SKM-1 treated with dmso at 0.1 percent for 144 hours (cell line): ENCODE measurements at regions not wholly inside any gene's neighbourhood (a gene's known extent, or its start where the extent isn't known, plus 50 kb on each side); places are given as distances from the start of the nearest gene placed in this dataset.

ENCODE experiments used
- DNase-seq: peaks from one replicate; lab custom pipeline; 2025; ENCODE audit not compliant: unreplicated experiment; lab: John Stamatoyannopoulos, UW

DNA sequence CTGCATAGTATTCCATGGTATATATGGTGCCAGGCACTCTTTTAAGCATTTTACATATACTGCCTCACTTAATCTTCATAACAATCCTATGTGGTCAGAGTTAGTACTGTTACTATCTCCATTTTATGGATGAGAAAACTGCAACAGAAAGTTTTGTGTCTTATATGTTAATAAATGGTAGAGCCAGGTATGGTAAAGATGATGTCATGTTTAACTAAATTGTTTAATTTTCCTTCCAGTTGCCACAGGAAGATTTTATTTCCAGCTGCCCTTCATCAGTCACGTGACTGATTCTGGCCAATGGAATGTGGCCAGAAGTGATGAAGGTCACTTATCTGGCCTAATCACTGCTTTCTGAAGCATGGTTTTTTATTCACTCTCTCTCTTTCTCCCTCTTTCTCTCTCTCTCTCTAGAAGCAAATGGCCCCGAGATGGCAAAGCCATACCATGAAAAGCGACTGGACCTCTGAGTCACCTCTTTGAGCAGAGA lies 75.7 kb upstream of the BTBD3 start:
- DNase-seq = no peak

DNA sequence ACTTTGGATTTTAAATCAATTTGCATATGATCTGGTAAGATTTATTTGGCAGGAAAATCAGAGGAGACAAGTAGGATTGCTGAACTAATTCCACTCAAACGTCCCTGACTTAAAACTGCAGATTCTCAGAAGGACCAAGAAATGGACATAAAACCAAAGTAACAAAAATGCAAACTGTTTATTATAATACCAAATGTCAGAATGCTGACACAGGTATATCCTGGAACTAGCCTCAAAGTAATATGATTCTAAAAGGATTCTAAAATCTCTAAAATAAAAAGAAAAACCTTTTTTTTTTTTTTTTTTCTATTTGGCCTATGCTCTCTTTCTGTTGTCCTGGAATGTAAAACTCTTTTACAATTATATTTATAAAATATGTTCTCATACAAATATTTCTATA lies 74.4 kb upstream of the BTBD3 start:
- no peak for DNase-seq

- DNase-seq = no peak
Observed at GRCh38 chr20:11844691-11845090, 73.0 kb upstream of the BTBD3 start.

- no peak for DNase-seq
Observed at GRCh38 chr20:11845340-11845739, 72.4 kb upstream of the BTBD3 start.

- no peak for DNase-seq
Observed at GRCh38 chr20:11846131-11846530, 71.6 kb upstream of the BTBD3 start.

- no peak for DNase-seq
Observed at GRCh38 chr20:11847827-11848226, 69.9 kb upstream of the BTBD3 start.

DNA sequence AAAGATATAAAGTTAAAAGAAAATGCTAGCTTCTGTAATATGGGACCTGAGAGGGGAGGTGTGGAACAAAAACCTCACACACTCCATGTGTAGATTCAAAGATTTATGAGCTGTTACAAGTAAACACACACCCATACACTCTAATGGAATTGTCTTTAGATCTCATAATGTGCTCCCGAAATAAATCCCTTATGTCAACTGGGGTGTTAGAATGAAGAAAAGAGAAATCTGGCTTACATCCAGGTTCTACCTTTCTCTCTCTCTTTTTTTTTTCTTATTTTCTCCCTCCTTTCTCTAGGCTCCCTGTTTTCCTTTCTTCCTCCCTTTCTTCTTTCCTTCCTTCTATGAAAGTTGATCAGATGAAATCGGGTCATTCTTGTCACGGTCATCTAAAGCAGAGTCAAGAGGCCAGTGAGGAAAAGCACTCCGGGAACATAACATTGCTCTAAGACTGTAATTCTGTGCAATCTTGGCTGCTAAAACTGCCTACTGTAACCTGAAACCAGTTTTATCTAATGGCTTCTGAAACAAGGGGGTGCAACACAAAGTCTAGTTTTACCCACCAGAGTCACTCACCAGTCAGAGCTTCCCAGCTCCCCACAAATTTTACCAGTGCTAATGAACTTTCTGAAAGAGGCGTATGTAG lies 68.3 kb upstream of the BTBD3 start:
- no peak for DNase-seq

DNA sequence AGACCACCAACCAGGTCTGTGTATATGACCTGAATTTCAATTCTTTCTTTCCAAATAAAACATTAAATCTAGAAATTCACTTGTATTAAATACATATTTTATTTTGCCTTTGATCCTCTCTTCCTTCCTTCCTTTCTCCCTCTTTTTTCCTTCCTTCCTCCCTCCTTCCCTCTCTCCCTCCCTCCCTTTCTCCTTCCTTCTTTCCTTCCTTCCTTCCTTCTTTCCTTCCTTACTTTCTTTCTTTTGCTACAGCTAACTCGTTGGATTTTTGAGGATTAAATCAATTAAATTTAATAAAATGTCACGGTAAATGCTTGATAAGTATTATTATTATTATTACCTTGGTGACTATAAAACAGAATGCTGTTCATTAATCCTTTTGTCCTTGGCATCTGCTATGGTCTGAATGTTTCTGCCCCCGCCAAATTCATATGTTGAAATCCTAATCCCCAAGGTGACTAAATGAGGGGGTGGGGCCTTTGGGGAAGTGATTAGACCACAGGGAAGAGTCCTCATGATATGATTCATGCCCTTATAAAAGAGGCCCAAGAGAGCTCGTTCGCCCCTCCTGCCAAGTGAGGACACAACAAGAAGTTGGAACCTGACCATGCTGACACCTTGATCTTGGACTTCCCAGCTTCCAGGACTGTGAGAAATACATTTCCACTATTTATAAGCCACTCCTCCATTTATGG lies 67.6 kb upstream of the BTBD3 start:
- DNase-seq = no peak

DNA sequence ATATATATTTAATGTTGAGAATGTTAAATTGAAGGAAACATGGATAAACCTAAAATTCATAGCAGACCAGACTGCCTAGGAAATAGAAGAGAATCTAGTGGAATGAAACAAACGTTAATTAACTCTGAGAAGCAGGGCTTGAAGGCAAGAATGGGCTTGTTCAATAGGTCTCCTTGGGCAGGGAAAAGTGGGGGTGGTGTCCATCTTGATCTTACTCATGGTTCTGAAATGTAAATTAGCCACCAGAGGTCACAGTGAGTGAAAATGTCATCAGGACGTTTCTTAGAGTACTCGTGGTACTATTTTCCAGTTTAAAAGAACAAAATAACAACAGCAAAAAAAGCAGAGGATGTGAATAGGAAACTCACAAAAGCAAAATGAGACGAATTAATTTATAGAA lies 66.8 kb upstream of the BTBD3 start:
- DNase-seq = no peak

DNA sequence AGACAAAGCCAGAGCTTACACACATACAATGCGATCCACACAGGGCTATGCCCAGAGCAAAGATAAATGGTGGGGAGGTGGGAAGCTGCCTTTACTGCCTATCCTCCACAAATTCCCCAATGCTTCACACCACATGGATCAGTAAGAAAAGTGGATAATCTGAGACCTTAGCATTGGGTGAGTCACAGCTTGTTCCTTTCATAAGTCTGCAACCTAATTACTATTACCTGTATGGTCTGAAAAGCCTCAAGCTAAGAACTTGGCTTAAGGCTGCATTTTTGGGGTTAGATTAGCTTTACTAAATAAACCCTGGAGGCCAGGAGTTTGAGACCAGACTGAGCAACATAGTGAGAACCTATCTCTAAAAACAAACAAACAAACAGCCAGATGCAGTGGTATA lies 66.0 kb upstream of the BTBD3 start:
- no peak for DNase-seq

- DNase-seq = no peak
Observed at GRCh38 chr20:11852189-11852588, 65.5 kb upstream of the BTBD3 start.

GRCh38 chr20:11852811-11853210 lies 64.9 kb upstream of the BTBD3 start:
- no peak for DNase-seq

DNA sequence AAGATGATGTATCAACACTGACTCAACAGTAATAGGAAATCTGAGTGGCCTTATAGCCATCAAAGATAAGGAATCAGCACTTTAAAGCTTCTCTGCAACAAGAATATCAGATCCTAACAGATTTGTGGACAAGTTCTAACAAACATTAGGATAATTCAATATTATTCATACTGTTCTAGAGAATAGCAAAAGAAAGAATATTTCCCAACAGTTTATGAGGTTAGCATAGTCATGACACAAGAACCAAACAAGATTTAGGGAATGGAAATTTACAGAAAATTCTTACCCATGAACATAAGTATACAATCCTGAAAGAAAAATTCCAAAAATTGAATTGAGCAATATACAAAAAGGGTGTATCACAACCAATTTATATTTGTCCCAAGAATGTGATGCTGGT lies 64.3 kb upstream of the BTBD3 start:
- DNase-seq = no peak

- no peak for DNase-seq
Observed at GRCh38 chr20:11861479-11861878, 56.2 kb upstream of the BTBD3 start.

DNA sequence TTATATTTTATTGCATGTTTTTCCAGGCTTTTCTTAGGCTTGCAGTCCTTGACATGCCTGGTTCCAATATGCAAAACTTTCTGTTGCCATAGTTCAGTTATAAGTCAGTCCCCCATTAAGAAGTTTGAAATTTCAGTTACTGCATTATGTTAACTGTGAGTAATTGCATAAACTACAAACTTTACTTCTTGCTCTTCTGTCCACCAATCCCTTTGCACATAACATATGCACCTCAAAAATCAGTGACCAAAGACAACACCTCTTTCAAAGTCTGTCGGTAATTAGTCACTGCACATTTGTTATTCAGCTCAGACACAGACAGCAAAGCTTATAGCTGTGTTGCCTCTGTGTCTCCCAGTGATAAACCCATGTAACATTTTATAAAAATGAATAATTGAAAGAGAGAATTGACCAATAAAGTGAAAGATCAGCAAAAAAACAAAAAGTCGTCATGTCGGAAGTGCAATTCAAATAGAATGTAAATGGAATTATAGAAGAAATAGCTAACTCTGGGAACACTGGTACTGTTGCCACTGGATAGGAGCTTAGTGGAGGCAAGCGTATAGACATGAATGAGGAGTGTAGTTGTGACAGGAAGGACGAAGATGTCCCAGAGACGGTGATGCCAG lies 50.3 kb upstream of the BTBD3 start:
- no peak for DNase-seq
